H1 (cell line): ENCODE measurements at regions not wholly inside any gene's neighbourhood (a gene's known extent, or its start where the extent isn't known, plus 50 kb on each side); places are given as distances from the start of the nearest gene placed in this dataset.

Source experiments
- CTCF ChIA-PET: fragments of 300-600 bp; sonication (Branson Sonifier 250); formaldehyde crosslinking; loops from one replicate; lab custom pipeline; 2021; ENCODE audit not compliant: partially characterized antibody; lab: Charles Lee
- POLR2A ChIA-PET: fragments of 300-600 bp; sonication (Branson Sonifier 250); formaldehyde crosslinking; loops from one replicate; lab custom pipeline; 2021; ENCODE audit warnings: inconsistent platforms; ENCODE audit not compliant: partially characterized antibody; lab: Charles Lee
- DNase-seq, 2 experiments: peaks; one replicate each; pipeline versions ENCODE4 v3.0.0 to v3.0.0-alpha.2; 2010 to 2022; ENCODE audit warnings: low spot score in 2 of 2, low read depth in 1 of 2, mixed read lengths in 1 of 2
- FAIRE-seq: peaks from 2 replicates; lab custom pipeline; 2011; peaks lifted over from hg19 to GRCh38; lab: Jason Lieb, UNC
- H2AFZ ChIP-seq: 2 replicates; pipeline ENCODE4 v1.8.1; 2012; ENCODE audit warnings: low read length, inconsistent platforms
- H2AK5ac ChIP-seq: 2 replicates; pipeline ENCODE4 v1.6.1; 2013; ENCODE audit warnings: low read depth, low read length
- H2BK120ac ChIP-seq: replicated peaks from 2 replicates; pipeline ENCODE3; 2013; ENCODE audit warnings: low read depth, low read length, inconsistent platforms
- H2BK12ac ChIP-seq: 2 replicates; pipeline ENCODE4 v1.6.1; 2013; ENCODE audit warnings: low read depth, low read length
- H2BK15ac ChIP-seq: 2 replicates; pipeline ENCODE4 v1.6.1; 2013; ENCODE audit warnings: low read length
- H2BK20ac ChIP-seq: 2 replicates; pipeline ENCODE4 v1.6.1; 2013; ENCODE audit warnings: low read length
- H2BK5ac ChIP-seq: 2 replicates; pipeline ENCODE4 v1.6.1; 2013; ENCODE audit warnings: low read depth, low read length
- H3K14ac ChIP-seq: 2 replicates; pipeline ENCODE4 v1.6.1; 2013; ENCODE audit warnings: inconsistent platforms; ENCODE audit not compliant: insufficient read length
- H3K18ac ChIP-seq: 2 replicates; pipeline ENCODE4 v1.6.1; 2013; ENCODE audit warnings: low read length; ENCODE audit errors: extremely low read depth
- H3K23ac ChIP-seq: 2 replicates; pipeline ENCODE4 v1.6.1; 2013; ENCODE audit warnings: inconsistent platforms; ENCODE audit not compliant: insufficient read length
- H3K23me2 ChIP-seq: 2 replicates; pipeline ENCODE4 v1.6.1; 2013; ENCODE audit warnings: low read depth, low read length
- H3K27ac ChIP-seq: 2 replicates; pipeline ENCODE4 v1.6.1; 2011; ENCODE audit warnings: low read depth, low read length, inconsistent platforms
- H3K27me3 ChIP-seq, 4 experiments: replicated peaks in 1 of 4; 1 replicate in 1 of 4; 2 replicates in 3 of 4; pipeline versions ENCODE4 v1.6.1 to v1.8.1; 2011 to 2013; ENCODE audit warnings: low read length in 3 of 4, mild to moderate bottlenecking in 3 of 4, inconsistent platforms in 2 of 4, mixed read lengths in 2 of 4, moderate library complexity in 1 of 4; ENCODE audit not compliant: control insufficient read depth in 3 of 4, insufficient read depth in 3 of 4; ENCODE audit errors: extremely low read depth in 1 of 4
- H3K36me3 ChIP-seq, 4 experiments: 2 replicates each; pipeline versions ENCODE4 v1.6.1 to v1.8.1; 2011 to 2013; ENCODE audit warnings: mild to moderate bottlenecking in 4 of 4, low read length in 3 of 4, moderate library complexity in 2 of 4, control low read depth in 1 of 4, inconsistent platforms in 1 of 4; ENCODE audit not compliant: insufficient read depth in 4 of 4, control insufficient read depth in 2 of 4
- H3K4ac ChIP-seq: replicated peaks from 2 replicates; pipeline ENCODE3; 2013; ENCODE audit warnings: low read length, low read depth, mixed read lengths, inconsistent platforms; ENCODE audit not compliant: insufficient read length
- H3K4me1 ChIP-seq, 4 experiments: replicated peaks in 1 of 4; 1 replicate in 1 of 4; 2 replicates in 3 of 4; pipeline versions ENCODE4 v1.6.1 to v1.8.1; 2011 to 2013; ENCODE audit warnings: low read length in 3 of 4, inconsistent platforms in 2 of 4, mixed read lengths in 1 of 4; ENCODE audit not compliant: insufficient read depth in 4 of 4, control insufficient read depth in 3 of 4
- H3K4me2 ChIP-seq, 2 experiments: 2 replicates each; pipeline versions ENCODE4 v1.6.1 to v1.8.1; 2011 to 2013; ENCODE audit warnings: low read depth in 2 of 2, low read length in 2 of 2, control low read depth in 1 of 2, inconsistent platforms in 1 of 2, mild to moderate bottlenecking in 1 of 2; ENCODE audit not compliant: insufficient read depth in 1 of 2
- H3K4me3 ChIP-seq, 4 experiments: fragments of 200-600, 300-600 bp in 1 of 4; sonication (generic), shearing (Covaris generic), sonication (Bioruptor Twin) in 1 of 4; 2 replicates each; pipeline versions ENCODE4 v1.5.1 to v1.8.1; 2011 to 2016; ENCODE audit warnings: low read length in 4 of 4, low read depth in 3 of 4, control low read depth in 2 of 4, inconsistent platforms in 2 of 4, mild to moderate bottlenecking in 2 of 4, mixed read lengths in 1 of 4, moderate library complexity in 1 of 4; ENCODE audit not compliant: insufficient read depth in 2 of 4; ENCODE audit errors: extremely low read depth in 1 of 4
- H3K56ac ChIP-seq: replicated peaks from 2 replicates; pipeline ENCODE3; 2013; ENCODE audit warnings: low read depth, mild to moderate bottlenecking, mixed read lengths, low read length, inconsistent platforms; ENCODE audit not compliant: insufficient read length
- H3K79me1 ChIP-seq: 2 replicates; pipeline ENCODE4 v1.6.1; 2013; ENCODE audit warnings: low read depth, low read length, control low read depth
- H3K79me2 ChIP-seq, 2 experiments: 2 replicates each; pipeline versions ENCODE4 v1.6.1 to v1.8.1; 2012 to 2013; ENCODE audit warnings: low read length in 2 of 2, mild to moderate bottlenecking in 2 of 2, inconsistent platforms in 1 of 2; ENCODE audit not compliant: insufficient read depth in 2 of 2, control insufficient read depth in 1 of 2
- H3K9ac ChIP-seq, 4 experiments: replicated peaks in 1 of 4; 1 replicate in 1 of 4; 2 replicates in 3 of 4; pipeline versions ENCODE4 v1.6.1 to v1.8.1; 2011 to 2013; ENCODE audit warnings: low read depth in 3 of 4, low read length in 3 of 4, control low read depth in 2 of 4, mild to moderate bottlenecking in 2 of 4, moderate library complexity in 2 of 4, inconsistent platforms in 1 of 4; ENCODE audit errors: extremely low read depth in 1 of 4
- H3K9me3 ChIP-seq, 2 experiments: 2 replicates each; pipeline versions ENCODE4 v1.6.1 to v1.8.1; 2012 to 2013; ENCODE audit warnings: mild to moderate bottlenecking in 2 of 2, moderate library complexity in 2 of 2, control low read depth in 1 of 2, inconsistent platforms in 1 of 2, low read depth in 1 of 2, low read length in 1 of 2, mixed read lengths in 1 of 2; ENCODE audit not compliant: insufficient read depth in 2 of 2
- H4K20me1 ChIP-seq, 2 experiments: replicated peaks in 1 of 2; 2 replicates each; pipeline versions ENCODE3 to v1.8.1; 2011 to 2013; ENCODE audit warnings: inconsistent platforms in 2 of 2, low read length in 2 of 2, mild to moderate bottlenecking in 1 of 2; ENCODE audit not compliant: insufficient read depth in 2 of 2, control insufficient read depth in 1 of 2
- H4K5ac ChIP-seq: 2 replicates; pipeline ENCODE4 v1.6.1; 2013; ENCODE audit warnings: low read length, low read depth, mixed read lengths, inconsistent platforms; ENCODE audit not compliant: insufficient read length
- H4K8ac ChIP-seq: 2 replicates; pipeline ENCODE4 v1.8.0; 2013; ENCODE audit warnings: mild to moderate bottlenecking, moderate library complexity, low read length, inconsistent platforms; ENCODE audit not compliant: insufficient read depth; ENCODE audit errors: extremely low read depth
- H4K91ac ChIP-seq: replicated peaks from 2 replicates; pipeline ENCODE3; 2013; ENCODE audit warnings: low read length, mixed read lengths, inconsistent platforms; ENCODE audit not compliant: insufficient read length
- ASH2L ChIP-seq: fragments of 200-600, 300-600 bp; sonication (generic); IDR thresholded peaks from one replicate; pipeline ENCODE4 v1.7.1; 2017; ENCODE audit warnings: low read length
- CEBPB ChIP-seq: IDR thresholded peaks from 2 replicates; pipeline ENCODE4 v1.6.1; 2012; ENCODE audit warnings: low read depth, low read length
- EZH2 ChIP-seq: fragments of 200-600 bp; sonication (generic); IDR thresholded peaks from 2 replicates; pipeline ENCODE4 v1.7.1; 2012; ENCODE audit warnings: low read depth, mild to moderate bottlenecking, moderate library complexity, low read length, inconsistent platforms; ENCODE audit not compliant: severe bottlenecking
- POLR2A ChIP-seq, 2 experiments: IDR thresholded peaks; 1 replicate in 1 of 2; 2 replicates in 1 of 2; pipeline ENCODE4 v1.6.1; 2011; ENCODE audit warnings: low read depth in 2 of 2, low read length in 2 of 2, mild to moderate bottlenecking in 2 of 2; ENCODE audit errors: control extremely low read depth in 1 of 2
- RBBP5 ChIP-seq: IDR thresholded peaks from 2 replicates; pipeline ENCODE4 v1.7.1; 2012; ENCODE audit warnings: low read depth, mild to moderate bottlenecking, inconsistent platforms, low read length, moderate library complexity, borderline replicate concordance
- RXRA ChIP-seq: IDR thresholded peaks from 2 replicates; pipeline ENCODE4 v1.6.1; 2011; ENCODE audit warnings: low read depth, mild to moderate bottlenecking, low read length, moderate library complexity; ENCODE audit not compliant: insufficient read depth
- SIRT6 ChIP-seq: IDR thresholded peaks from one replicate; pipeline ENCODE4 v1.7.1; 2012; ENCODE audit warnings: low read length, inconsistent platforms
- TAF1 ChIP-seq: IDR thresholded peaks from 2 replicates; pipeline ENCODE4 v1.6.1; 2011; ENCODE audit warnings: mild to moderate bottlenecking, low read depth, low read length
- ZNF274 ChIP-seq: IDR thresholded peaks from 2 replicates; pipeline ENCODE4 v1.7.0; 2012; ENCODE audit warnings: low read length, borderline replicate concordance; ENCODE audit errors: extremely low read depth
- WGBS, 2 experiments: shearing (Covaris generic) in 1 of 2; methylation state at CpG; one replicate each; pipeline versions ENCODE4 v1.1.6 to v1.1.7; 2013 to 2015; ENCODE audit warnings: low lambda C conversion rate in 2 of 2, mixed read lengths in 2 of 2, inconsistent platforms in 1 of 2, low coverage in 1 of 2, missing lambda C conversion rate in 1 of 2; ENCODE audit not compliant: insufficient replicate concordance in 2 of 2, insufficient coverage in 1 of 2, insufficient read length in 1 of 2; ENCODE audit errors: extremely low coverage in 1 of 2, missing lambda C conversion rate in 1 of 2; 5-methylcytosine and 5-hydroxymethylcytosine counted together
- TF ChIP-seq, protein P1 (sequence below), 3 experiments: IDR thresholded peaks; 1 replicate in 2 of 3; 2 replicates in 1 of 3; pipeline versions ENCODE4 v1.5.1 to v1.6.1; 2011; ENCODE audit warnings: low read length in 3 of 3, mild to moderate bottlenecking in 3 of 3, inconsistent platforms in 2 of 3, low read depth in 1 of 3, moderate library complexity in 1 of 3; ENCODE audit not compliant: insufficient read depth in 1 of 3; ENCODE audit errors: control extremely low read depth in 1 of 3
- TF ChIP-seq, protein P2 (sequence below): IDR thresholded peaks from 2 replicates; pipeline ENCODE4 v1.6.1; 2012; ENCODE audit warnings: inconsistent platforms

DNA sequence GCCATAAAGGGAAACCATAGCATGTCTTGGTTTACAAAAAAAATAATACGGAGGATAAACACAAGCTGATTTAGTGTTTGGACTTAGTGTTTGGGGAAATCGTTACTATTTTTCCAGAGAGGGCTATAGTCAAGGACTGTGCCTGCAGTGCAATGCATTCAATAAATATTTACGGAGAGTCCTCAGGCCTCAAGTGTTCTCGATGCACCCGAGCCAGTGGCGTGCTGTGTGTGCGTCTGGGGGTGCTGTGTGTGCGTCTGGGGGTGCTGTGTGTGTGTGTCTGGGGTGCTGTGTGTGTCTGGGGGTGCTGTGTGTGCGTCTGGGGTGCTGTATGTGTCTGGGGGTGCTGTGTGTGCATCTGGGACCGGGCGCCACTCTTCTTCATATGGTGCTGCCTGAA, 71.7 kb upstream of the GTF3A start:
- no peaks in the 10 kb centered on the region for H3K23me2 ChIP-seq
- H2BK20ac ChIP-seq = no peak overlapping the region
- no peak overlapping the region for H3K23ac ChIP-seq
- no peak overlapping the region for H3K14ac ChIP-seq
- H3K4me3 ChIP-seq = no peak overlapping the region
- H3K4ac ChIP-seq = no peak overlapping the region
- H3K56ac ChIP-seq = no peak overlapping the region
- no peak overlapping the region for H4K91ac ChIP-seq
- H2AK5ac ChIP-seq = no peak overlapping the region
- no peak overlapping the region for H3K9ac ChIP-seq
- H4K5ac ChIP-seq = no peak overlapping the region
- H3K18ac ChIP-seq = no peak overlapping the region
- no peak overlapping the region for H2BK120ac ChIP-seq
- WGBS, 2 experiments = 82% methylated on average over 11 of the region's 11 CpGs; no CpG with 5 or more reads in 1 of the 2 experiments
- H3K36me3 ChIP-seq = no peaks in the 10 kb centered on the region
- H3K79me2 ChIP-seq = no peaks in the 10 kb centered on the region
- no peaks in the 10 kb centered on the region for H4K20me1 ChIP-seq
- no peaks in the 10 kb centered on the region for H3K79me1 ChIP-seq
- FAIRE-seq (no peak), DNase-seq (no peak)
- H2BK5ac ChIP-seq = no peak overlapping the region
- POLR2A ChIA-PET = interaction anchor here (1.0 kb wide), 1 partner anchor 94 kb away, joined by 3 read pairs; no protein-coding TSS in a partner anchor
- H3K27me3 ChIP-seq = no peaks in the 10 kb centered on the region
- CTCF ChIA-PET = interaction anchor here (0.9 to 9.1 kb wide), 7 partner anchors 10 to 474 kb away, joined by 3 to 95 read pairs (median 3); no protein-coding TSS in a partner anchor
- no peak overlapping the region for H2BK12ac ChIP-seq
- no peak overlapping the region for H3K27ac ChIP-seq
- no peak overlapping the region for H3K4me2 ChIP-seq
- H2BK15ac ChIP-seq = no peak overlapping the region
- H2AFZ ChIP-seq = no peak overlapping the region
- TF ChIP-seq, protein P1, sequence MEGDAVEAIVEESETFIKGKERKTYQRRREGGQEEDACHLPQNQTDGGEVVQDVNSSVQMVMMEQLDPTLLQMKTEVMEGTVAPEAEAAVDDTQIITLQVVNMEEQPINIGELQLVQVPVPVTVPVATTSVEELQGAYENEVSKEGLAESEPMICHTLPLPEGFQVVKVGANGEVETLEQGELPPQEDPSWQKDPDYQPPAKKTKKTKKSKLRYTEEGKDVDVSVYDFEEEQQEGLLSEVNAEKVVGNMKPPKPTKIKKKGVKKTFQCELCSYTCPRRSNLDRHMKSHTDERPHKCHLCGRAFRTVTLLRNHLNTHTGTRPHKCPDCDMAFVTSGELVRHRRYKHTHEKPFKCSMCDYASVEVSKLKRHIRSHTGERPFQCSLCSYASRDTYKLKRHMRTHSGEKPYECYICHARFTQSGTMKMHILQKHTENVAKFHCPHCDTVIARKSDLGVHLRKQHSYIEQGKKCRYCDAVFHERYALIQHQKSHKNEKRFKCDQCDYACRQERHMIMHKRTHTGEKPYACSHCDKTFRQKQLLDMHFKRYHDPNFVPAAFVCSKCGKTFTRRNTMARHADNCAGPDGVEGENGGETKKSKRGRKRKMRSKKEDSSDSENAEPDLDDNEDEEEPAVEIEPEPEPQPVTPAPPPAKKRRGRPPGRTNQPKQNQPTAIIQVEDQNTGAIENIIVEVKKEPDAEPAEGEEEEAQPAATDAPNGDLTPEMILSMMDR (IDR thresholded peaks at IDR 0.05; ENCODE audit: control extremely low read depth in 1 of 3, insufficient read depth in 1 of 3, low read depth in 1 of 3, low read length in 3 of 3) = no peak
- TF ChIP-seq, protein P2, sequence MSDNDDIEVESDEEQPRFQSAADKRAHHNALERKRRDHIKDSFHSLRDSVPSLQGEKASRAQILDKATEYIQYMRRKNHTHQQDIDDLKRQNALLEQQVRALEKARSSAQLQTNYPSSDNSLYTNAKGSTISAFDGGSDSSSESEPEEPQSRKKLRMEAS = no peak
- TF ChIP-seq TAF1 (no peak), POLR2A (IDR thresholded peaks at IDR 0.05; ENCODE audit: control extremely low read depth in 1 of 2, low read depth in 2 of 2, low read length in 2 of 2) (no peak), ASH2L (no peak), ZNF274 (no peak), RXRA (no peak), RBBP5 (no peak), EZH2 (no peak), SIRT6 (no peak), CEBPB (no peak)
- no peak overlapping the region for H4K8ac ChIP-seq
- peaks cover 2 to 7% (median 5%) of the 10 kb centered on the region in 4 experiments; a peak in 5 of 7 replicates for H3K4me1 ChIP-seq
- no peaks in the 10 kb centered on the region; a peak in 1 of 4 replicates for H3K9me3 ChIP-seq
